HFF-Myc (cell line): ENCODE measurements at regions not wholly inside any gene's neighbourhood (a gene's known extent, or its start where the extent isn't known, plus 50 kb on each side); places are given as distances from the start of the nearest gene placed in this dataset.

Experiments
- DNase-seq: peaks from one replicate; pipeline ENCODE4 v3.0.0-alpha.2; 2011; ENCODE audit warnings: low read depth; ENCODE audit errors: extremely low read depth
- H3K4me3 ChIP-seq: replicated peaks from 2 replicates; pipeline ENCODE4 v1.5.1; 2011; ENCODE audit warnings: low read depth, mild to moderate bottlenecking, control low read depth, low read length
- TF ChIP-seq, protein P1 (sequence below): IDR thresholded peaks from 2 replicates; pipeline ENCODE4 v1.5.1; 2012; ENCODE audit warnings: mild to moderate bottlenecking, low read depth, low read length, control low read depth; ENCODE audit errors: missing control alignments

DNA sequence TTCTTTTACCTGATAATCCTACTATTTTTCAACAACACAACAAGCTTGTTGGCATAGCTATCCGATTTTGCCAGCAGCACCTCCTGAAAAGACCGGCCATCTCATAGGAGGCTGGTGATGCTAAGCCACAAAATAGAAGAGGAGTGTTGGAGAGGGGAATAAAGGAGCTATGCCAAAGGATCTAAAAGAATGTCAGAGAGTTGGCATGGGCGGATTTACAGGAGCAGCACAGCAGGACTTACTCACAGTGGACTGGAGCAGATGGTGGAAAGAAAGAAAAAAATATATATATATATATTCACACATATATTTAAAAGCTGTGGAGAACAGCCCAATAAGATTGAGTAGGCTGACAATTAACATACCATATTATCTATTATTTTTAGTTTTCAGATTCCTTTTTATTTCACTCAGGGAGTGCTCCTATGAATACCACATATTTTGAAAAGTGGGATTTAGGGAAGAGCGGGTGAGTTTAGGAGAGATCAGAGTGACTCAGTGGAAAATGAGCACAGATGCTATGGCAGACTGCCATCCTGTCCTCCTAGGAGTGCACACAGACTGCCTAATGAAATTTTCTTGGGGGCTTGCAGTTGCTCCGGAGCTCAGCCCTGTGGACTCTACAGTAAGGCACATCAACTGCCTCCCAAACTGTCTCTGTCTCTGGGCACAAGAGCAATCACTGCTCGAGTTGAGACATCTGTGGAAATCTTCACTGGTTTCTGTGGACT lies 394.4 kb upstream of the CHRM3 start:
- DNase-seq: no peak
- H3K4me3 ChIP-seq: no peak overlapping the region
- TF ChIP-seq, protein P1, sequence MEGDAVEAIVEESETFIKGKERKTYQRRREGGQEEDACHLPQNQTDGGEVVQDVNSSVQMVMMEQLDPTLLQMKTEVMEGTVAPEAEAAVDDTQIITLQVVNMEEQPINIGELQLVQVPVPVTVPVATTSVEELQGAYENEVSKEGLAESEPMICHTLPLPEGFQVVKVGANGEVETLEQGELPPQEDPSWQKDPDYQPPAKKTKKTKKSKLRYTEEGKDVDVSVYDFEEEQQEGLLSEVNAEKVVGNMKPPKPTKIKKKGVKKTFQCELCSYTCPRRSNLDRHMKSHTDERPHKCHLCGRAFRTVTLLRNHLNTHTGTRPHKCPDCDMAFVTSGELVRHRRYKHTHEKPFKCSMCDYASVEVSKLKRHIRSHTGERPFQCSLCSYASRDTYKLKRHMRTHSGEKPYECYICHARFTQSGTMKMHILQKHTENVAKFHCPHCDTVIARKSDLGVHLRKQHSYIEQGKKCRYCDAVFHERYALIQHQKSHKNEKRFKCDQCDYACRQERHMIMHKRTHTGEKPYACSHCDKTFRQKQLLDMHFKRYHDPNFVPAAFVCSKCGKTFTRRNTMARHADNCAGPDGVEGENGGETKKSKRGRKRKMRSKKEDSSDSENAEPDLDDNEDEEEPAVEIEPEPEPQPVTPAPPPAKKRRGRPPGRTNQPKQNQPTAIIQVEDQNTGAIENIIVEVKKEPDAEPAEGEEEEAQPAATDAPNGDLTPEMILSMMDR: no peak

DNA sequence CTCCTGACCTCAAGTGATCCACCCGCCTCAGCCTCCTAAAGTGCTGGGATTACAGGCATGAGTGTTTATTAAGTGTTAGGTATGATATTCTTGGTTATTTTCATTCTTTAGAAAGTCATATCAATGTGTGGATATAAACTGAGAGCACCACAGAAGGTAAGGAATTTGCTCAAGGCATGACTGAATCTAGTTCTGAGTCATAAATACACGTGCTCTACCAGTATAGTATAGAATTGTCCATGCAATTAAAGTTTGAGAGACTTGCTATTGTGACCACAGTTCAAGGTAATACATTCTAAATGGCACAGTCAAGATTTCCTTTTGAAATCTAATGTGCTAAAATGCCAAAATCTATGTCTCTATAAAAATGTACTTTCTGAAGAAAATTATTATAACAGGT lies 401.1 kb upstream of the CHRM3 start:
- no peak for DNase-seq
- no peak overlapping the region for H3K4me3 ChIP-seq
- TF ChIP-seq, protein P1: no peak

DNA sequence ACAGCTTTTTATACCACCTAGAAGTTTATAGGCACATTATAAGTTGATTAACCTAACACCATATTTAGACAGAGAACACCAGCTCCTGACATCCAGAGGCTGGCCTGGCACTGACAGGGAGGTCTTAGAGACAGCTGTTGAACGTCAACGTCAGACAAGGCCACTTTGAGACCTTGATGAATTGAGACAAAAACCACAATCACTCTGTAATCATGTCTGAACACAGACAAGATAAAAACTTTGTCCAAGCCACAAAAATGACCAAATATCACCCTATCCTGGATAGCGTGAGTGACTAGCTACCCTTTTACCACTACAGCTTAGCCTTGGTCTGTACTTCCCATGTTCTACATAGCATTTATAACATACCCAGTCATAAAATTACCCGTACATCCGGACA lies 403.6 kb upstream of the CHRM3 start:
- DNase-seq: no peak
- TF ChIP-seq, protein P1: no peak
- no peak overlapping the region for H3K4me3 ChIP-seq

DNA sequence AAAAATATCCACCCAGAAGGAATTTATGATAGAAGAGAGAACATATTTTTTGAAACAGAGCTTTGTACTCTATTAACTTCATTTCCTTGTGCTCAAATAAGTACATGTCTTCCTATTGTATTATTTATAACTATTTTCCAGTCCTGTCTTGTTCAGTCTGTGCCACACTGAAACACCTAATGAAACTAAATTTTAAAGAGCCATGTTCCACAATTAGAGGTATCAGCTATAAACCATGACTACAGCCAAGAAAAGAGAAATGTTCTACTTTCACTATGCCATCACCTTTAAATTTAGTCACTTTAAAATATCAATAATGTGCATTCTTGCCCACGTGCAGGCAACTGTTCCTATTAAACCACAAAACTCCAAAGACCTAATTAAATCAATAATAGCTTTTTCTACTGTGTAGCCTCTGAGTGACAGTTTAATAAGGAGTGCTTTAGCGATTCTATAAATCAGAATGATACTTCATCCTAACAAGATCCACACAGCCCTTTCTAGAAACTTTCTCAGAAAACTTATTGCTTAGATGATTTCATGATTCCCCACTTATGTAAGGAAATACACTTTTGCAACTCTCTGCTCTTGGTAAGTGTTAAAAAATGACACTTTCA lies 404.9 kb upstream of the CHRM3 start:
- H3K4me3 ChIP-seq: no peak overlapping the region
- DNase-seq: no peak
- TF ChIP-seq, protein P1: no peak

DNA sequence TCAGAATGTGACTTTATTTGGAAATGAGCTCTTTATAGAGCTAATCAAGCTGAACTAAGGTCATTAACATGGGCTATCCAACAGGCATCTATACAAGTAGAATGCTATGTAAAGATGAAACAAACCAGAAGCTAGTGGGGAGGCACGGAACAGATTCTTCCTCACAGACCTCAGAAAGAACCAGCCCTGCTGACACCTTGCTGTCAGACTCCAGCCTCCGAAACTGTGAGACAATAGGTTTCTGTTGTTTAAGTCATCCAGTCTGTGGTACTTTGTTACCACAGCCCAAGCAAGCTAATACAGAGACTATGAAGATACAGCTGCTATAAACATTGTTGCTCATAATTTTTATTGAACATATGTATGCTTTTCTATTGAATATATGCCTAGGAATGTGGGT lies 406.3 kb upstream of the CHRM3 start:
- no peak overlapping the region for H3K4me3 ChIP-seq
- DNase-seq: no peak
- TF ChIP-seq, protein P1: no peak

DNA sequence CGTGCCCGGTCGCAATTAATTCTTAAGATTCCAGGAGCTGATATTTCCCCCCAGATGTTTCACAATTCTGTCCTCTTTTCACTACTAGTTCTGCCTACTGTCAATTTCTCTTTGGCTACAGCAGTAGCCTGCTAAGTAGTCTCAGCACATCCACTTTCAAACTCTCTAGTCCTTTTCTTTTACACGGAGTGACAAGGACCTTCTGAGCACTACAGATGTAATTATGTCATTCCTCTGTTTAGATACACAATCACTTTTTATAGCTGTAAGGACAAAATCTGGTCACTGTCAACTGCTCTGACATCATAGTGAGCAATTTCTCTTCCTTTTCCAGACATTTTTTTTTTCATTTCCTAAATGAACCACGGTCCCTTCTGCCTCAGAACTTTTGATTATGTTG lies 421.7 kb upstream of the CHRM3 start:
- TF ChIP-seq, protein P1: no peak
- no peak for DNase-seq
- no peak overlapping the region for H3K4me3 ChIP-seq

DNA sequence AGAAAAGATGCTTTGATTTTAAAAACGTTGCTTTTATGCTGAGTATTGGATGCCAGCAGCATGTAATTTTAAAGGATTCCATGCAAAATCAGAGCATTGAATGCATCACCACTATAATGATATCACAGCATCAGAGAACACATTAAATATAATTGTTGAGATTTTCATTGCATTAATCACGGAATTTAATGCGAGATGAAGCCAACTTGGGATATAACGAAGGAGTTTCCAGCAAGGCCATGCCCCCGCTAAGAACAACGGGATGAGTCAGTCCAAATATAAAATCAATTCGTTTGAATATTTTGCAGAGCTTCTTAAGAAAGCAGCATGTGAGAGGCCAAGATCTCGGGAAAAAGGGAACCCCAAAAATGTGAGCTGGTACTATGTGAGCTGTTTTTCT lies 423.4 kb upstream of the CHRM3 start:
- H3K4me3 ChIP-seq: no peak overlapping the region
- TF ChIP-seq, protein P1: no peak
- no peak for DNase-seq
